Glutamatergic neuron (in vitro differentiated cells): ENCODE measurements at regions not wholly inside any gene's neighbourhood (a gene's known extent, or its start where the extent isn't known, plus 50 kb on each side); places are given as distances from the start of the nearest gene placed in this dataset.

Experiments used
- DNase-seq: peaks from one replicate; pipeline ENCODE4 v3.0.0; 2022
- H3K27ac Mint-ChIP-seq: one replicate; pipeline ENCODE4 v1.8.0; 2020; ENCODE audit warnings: mild to moderate bottlenecking, mixed read lengths, inconsistent platforms; ENCODE audit not compliant: unreplicated experiment
- H3K27me3 Mint-ChIP-seq: one replicate; pipeline ENCODE4 v1.8.0; 2020; ENCODE audit warnings: mild to moderate bottlenecking, moderate library complexity, mixed read lengths, inconsistent platforms; ENCODE audit not compliant: unreplicated experiment
- H3K36me3 Mint-ChIP-seq: one replicate; pipeline ENCODE4 v1.8.0; 2020; ENCODE audit warnings: mild to moderate bottlenecking, mixed read lengths, inconsistent platforms; ENCODE audit not compliant: unreplicated experiment
- H3K4me1 Mint-ChIP-seq: one replicate; pipeline ENCODE4 v1.8.0; 2020; ENCODE audit warnings: mild to moderate bottlenecking, low read depth, mixed read lengths, inconsistent platforms; ENCODE audit not compliant: unreplicated experiment
- H3K4me3 Mint-ChIP-seq: one replicate; pipeline ENCODE4 v1.8.0; 2020; ENCODE audit warnings: mild to moderate bottlenecking, mixed read lengths, inconsistent platforms; ENCODE audit not compliant: unreplicated experiment
- H3K9me3 Mint-ChIP-seq: one replicate; pipeline ENCODE4 v1.8.0; 2020; ENCODE audit warnings: mild to moderate bottlenecking, moderate library complexity, mixed read lengths, inconsistent platforms; ENCODE audit not compliant: unreplicated experiment
- TF ChIP-seq, protein P1 (sequence below): fragments of 200-600 bp; sonication (generic); IDR thresholded peaks from one replicate; pipeline ENCODE4 v1.5.0; 2021; ENCODE audit not compliant: partially characterized antibody, unreplicated experiment

GRCh38 chr5:51181208-51181894 is 201.9 kb upstream of the ISL1 start:
- H3K4me1 Mint-ChIP-seq, result peaks cover 68% of the 10 kb centered on the region
- no peak overlapping the region for H3K4me3 Mint-ChIP-seq
- H3K9me3 Mint-ChIP-seq, result peaks cover 10% of the 10 kb centered on the region
- TF ChIP-seq, protein P1, sequence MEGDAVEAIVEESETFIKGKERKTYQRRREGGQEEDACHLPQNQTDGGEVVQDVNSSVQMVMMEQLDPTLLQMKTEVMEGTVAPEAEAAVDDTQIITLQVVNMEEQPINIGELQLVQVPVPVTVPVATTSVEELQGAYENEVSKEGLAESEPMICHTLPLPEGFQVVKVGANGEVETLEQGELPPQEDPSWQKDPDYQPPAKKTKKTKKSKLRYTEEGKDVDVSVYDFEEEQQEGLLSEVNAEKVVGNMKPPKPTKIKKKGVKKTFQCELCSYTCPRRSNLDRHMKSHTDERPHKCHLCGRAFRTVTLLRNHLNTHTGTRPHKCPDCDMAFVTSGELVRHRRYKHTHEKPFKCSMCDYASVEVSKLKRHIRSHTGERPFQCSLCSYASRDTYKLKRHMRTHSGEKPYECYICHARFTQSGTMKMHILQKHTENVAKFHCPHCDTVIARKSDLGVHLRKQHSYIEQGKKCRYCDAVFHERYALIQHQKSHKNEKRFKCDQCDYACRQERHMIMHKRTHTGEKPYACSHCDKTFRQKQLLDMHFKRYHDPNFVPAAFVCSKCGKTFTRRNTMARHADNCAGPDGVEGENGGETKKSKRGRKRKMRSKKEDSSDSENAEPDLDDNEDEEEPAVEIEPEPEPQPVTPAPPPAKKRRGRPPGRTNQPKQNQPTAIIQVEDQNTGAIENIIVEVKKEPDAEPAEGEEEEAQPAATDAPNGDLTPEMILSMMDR, result no peak
- H3K36me3 Mint-ChIP-seq, result no peaks in the 10 kb centered on the region
- no peak overlapping the region for H3K27ac Mint-ChIP-seq
- peaks cover 2% of the 10 kb centered on the region for H3K27me3 Mint-ChIP-seq
- no peak for DNase-seq

DNA sequence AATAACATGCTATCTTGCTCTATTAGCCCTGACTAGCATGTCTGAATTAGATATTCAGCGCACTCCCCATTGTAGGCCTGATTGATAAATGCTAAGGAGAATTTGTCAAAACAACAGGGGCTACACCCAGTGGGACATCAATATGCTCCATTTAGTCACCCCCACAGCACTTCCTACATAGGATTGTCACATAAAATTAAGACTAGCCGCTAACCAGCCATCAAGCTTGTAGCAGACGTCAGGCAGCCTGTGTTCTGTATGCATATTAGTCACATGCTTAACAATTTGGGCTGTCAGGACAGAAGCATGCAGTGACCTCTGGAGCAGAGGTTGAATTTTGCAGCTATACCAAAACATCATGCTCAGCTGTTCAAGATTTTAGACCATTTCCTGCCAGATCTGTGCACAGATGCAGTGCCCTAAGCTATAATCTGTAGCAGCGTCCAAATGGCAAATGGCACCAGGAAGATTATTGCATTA is 197.4 kb upstream of the ISL1 start:
- Mint-ChIP-seq H3K27ac (peak overlapping the region; percentile 74), H3K4me3 (peak overlapping the region; percentile 39), H3K9me3 (peaks cover 15% of the 10 kb centered on the region), H3K36me3 (no peaks in the 10 kb centered on the region), H3K4me1 (peaks cover 56% of the 10 kb centered on the region), H3K27me3 (peaks cover 7% of the 10 kb centered on the region)
- TF ChIP-seq, protein P1, result no peak
- peak; percentile 19 for DNase-seq

DNA sequence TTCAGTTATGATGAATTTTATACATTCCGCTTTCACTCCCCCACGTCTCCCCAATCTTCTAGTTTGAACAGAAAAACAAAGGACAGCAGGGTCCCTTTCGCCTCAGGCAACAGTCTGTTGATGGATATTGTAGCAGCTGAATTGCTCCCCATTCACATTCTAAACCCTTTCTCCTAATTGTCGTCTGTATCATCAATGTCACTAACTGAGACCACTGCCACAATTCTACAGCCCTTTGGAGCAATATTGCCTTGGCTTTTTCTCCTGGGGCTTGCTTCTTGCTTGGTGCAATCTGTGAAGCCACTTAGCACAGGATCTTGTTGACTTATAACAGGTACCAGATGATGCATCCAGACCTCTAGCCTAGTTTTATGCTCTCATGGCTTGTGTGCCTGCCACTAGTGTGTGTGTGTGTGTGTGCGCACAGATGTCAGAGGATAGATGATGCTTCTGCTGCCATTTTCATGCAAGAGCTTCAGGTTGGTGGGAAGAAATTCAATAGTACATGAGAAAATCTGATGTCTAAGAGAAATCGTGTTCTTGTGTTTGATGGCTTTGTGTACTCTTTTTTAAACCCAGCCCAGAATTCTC is 195.2 kb upstream of the ISL1 start:
- Mint-ChIP-seq H3K4me3 (peak overlapping the region; percentile 76), H3K9me3 (peaks cover 15% of the 10 kb centered on the region), H3K27me3 (peaks cover 7% of the 10 kb centered on the region), H3K36me3 (no peaks in the 10 kb centered on the region), H3K27ac (peak overlapping the region; percentile 87), H3K4me1 (peaks cover 58% of the 10 kb centered on the region)
- TF ChIP-seq, protein P1, result no peak
- DNase-seq, result peak; percentile 60

DNA sequence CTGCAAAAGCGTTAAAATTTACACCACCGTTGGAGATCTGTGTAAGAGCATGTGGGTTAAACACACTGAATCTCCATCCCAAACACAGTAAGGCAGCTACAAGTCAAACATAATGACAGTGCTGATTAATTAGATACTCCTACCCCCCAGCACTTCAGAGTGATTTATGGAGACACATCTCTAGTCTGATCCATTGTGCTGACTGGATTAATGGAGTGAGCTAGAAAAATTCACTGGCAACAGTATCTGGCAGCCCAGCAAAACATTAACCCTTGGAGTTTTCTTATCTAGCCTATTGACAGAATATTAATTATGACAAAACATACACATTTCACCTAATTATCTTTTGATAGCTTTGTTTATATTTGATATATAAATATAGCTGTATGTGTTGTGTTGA is 188.6 kb upstream of the ISL1 start:
- DNase-seq, result no peak
- Mint-ChIP-seq H3K4me1 (peaks cover 21% of the 10 kb centered on the region), H3K36me3 (no peaks in the 10 kb centered on the region), H3K27ac (no peak overlapping the region), H3K4me3 (no peak overlapping the region), H3K27me3 (no peaks in the 10 kb centered on the region), H3K9me3 (no peaks in the 10 kb centered on the region)
- TF ChIP-seq, protein P1, result no peak

GRCh38 chr5:51201024-51201423 is 182.2 kb upstream of the ISL1 start:
- Mint-ChIP-seq H3K27ac (peak overlapping the region; percentile 54), H3K9me3 (peaks cover 6% of the 10 kb centered on the region), H3K4me1 (peaks cover 28% of the 10 kb centered on the region), H3K27me3 (peaks cover 6% of the 10 kb centered on the region), H3K36me3 (peaks cover 4% of the 10 kb centered on the region), H3K4me3 (peak overlapping the region; percentile 7)
- DNase-seq, result peak; percentile 57
- TF ChIP-seq, protein P1, result no peak
